NCI-H1417 treated with DMSO at 0.1 percent for 48 hours (cell line): ENCODE measurements at regions not wholly inside any gene's neighbourhood (a gene's known extent, or its start where the extent isn't known, plus 50 kb on each side); places are given as distances from the start of the nearest gene placed in this dataset.

Experiments
- DNase-seq: peaks from one replicate; lab custom pipeline; 2025; lab: John Stamatoyannopoulos, UW

DNA sequence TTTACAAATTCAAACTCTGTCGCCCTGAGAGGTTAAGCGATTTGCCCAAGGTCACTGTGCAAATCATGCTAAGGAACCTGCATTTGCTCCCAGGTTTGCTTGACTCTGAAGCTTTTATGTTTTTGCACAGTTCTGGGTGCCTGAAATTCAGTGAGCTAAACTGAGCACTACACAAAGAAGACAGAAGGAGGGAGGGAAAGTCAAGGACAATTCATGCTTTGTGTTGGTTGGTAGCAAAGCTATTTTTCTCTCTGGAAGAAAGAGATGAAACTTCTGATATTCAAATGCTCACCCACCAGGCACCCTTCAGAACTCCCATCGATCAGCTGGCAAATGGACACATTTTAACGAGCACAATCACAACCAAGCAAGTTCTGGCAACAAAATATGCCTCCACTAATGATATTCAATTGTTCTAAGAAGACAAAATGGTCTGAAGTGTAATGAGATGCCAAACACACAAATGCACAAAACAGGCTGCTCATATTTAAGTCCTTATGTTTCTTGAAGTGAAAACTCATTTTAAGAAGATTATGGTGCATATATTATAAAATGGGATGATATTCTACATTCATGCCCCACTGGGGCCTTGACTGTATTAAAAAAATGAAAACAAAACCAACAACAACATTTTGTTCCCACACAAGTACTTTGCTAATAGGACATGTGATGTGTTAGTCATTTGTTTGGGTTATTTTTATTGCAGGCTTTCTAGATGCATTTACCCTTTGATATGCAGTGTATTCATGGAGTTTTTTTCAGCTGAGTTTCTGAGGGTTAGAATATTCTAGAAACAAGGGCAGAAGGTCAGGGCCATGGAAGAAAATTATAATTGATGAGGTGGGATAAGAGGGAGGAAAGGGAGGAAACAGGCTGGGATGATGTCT, 445.6 kb upstream of the CELF4 start:
- no peak for DNase-seq

DNA sequence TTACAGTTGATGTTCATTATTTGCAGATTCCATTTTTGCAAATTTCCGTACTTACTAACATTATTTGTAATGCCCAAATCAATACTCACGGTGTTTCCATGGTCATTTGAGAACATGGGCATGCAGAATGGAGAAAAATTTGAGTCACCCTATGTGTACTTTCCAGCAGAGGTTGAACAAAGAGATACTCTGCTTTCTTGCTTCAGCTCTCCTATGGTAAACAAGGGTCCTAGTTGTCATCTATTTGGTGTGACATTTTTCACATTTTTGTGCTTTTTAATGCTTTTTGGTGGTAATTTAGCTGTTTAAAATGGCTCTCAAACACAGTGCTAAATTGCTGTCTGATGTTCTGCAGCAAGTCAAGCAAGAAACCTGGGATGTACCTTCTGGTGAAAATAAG, 444.4 kb upstream of the CELF4 start:
- no peak for DNase-seq

DNA sequence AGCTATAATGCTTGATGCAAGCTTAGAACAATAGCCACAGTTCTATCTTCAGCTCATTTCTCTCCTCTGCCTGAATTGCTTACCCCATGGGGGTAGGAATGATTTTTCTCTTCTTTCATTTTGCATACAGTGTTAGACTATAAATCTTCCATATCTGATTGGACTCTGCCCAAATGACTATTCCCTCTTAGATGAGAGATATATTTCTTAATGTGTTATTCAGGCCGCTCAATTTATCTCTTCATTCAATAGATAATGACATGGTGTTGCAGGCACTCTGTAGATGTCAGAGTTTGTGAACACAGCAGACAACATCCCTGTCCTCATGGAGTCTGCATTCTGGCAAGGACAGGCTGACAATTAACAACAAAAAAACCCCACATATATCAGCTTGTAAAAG, 443.7 kb upstream of the CELF4 start:
- DNase-seq: no peak

DNA sequence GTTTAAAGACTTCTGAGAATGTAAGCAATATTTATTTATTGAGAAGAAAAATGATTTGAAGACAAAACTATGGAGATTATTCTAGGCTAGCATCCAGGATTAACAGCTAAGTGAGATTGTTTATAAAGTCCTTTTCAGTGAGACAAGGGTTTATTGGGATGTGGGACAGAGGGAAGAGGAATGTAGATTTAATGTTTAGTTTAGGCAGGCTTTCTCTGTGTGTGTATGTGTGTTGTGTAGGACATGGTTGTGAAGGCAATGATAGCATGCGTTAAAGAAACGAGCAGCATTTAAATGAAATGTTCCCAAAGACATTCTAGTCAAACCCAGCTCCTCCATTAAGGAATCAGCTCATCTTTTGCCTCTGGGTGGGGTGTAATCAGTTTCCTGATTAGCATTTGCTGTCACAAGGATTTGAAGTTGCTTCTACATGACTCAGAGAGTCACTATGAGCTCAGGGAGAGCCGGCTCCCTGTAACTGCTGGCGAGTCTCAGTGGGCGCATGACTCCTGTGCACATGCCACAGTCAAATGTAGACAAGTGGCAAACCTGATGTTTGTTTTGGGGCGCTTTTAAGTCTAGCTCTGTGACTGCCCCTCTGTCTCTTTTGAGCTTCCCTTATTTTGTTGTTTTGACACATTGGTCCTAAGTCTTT, 442.2 kb upstream of the CELF4 start:
- no peak for DNase-seq

DNA sequence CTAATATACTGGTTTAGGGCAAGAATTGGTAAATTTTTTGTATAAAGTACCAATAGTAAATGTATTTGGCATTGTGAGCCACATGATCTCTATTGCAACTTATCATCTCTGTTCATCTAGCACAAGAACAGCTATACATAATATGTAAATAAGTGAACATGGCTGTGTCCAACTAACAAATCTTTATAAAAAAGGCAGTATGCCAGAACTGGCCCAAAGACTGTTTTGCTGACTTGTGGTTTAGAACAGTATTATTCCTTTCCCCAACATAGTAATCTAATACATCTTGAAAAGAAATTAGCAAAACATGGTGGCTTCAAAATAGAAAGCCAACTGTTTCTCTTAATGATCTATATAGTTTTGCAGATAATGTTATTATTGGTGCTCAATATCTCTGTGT, 441.4 kb upstream of the CELF4 start:
- no peak for DNase-seq

DNA sequence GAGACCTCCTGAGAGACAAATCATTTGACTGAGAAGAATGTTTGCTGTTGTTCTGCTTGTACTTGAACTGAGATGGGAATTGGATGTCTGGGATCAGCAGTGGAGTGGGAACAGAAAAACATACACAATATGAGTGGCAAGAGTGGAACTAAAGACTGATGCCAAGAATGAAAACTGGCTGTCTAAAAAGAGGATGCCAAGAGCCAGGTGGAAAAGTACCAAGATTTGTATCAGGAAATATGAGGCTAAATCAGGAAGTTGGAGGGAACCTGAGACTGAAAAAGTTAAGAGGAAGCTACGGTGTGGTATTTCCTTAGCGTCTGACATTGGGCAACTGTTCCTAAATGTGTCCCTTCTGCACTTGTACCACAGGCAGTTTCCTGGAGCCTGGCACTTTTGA, 440.9 kb upstream of the CELF4 start:
- DNase-seq: no peak

DNA sequence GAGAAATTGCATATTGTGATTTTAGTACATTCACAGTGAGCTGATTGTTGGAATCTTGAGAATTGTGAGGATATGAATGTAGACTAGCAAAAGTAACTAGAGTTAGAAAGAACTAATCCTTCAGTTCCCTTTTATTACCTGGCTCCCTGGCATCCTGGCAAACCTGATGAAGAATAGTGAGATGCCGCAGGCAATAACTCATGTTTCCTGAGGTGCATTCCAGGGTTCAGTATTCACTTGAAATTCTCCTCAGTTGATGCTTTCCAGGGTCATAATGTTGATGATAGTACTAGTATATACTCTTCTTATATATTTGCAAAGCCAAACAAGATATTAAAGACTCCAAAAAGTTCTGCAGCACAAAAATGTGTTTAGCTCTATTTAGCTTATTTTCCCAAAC, 432.1 kb upstream of the CELF4 start:
- no peak for DNase-seq

DNA sequence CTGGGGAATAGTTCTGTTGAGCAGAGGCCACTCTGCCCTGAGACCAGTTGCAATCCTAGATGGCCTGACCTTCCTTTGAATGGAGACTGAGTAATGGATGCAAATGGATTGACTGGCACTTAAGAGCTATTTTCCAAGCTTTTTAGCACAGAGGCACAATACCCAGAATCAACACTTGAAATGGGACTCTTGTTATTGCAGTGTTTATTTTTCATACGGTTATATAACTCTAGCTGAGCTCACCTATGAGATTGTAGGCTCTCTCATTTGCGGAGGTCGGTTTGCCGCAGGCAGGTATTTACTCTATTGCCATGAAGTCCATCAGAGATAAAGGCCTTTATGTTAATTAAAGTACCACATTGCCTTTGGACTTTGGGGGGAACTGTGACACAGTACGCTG, 422.3 kb upstream of the CELF4 start:
- DNase-seq: peak; percentile 95

- no peak for DNase-seq
These were observed 421.1 kb upstream of the CELF4 start for GRCh38 chr18:37986665-37987064.

GRCh38 chr18:37985126-37985525, 419.5 kb upstream of the CELF4 start:
- no peak for DNase-seq

DNA sequence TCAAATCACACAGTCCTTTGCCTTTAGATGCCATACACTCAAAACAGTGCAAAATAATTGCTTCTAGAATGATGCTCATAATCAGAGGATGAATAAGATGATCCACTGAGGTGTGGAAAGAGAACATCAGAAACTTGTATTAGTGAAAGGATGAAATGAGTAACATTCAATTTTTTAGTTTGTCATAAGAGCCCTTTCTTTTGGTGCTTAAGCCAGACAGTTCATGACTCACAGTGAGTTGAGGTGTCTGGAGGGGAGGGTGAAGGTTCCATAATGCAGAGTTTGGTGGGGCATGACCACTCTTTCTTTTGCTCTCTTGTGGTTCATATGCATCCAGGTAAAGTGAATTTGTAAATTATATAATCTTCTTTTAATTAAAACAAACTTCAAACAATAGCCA, 415.0 kb upstream of the CELF4 start:
- DNase-seq: no peak

- no peak for DNase-seq
These were observed 409.8 kb upstream of the CELF4 start for GRCh38 chr18:37975446-37975845.

GRCh38 chr18:37967261-37967660, 401.7 kb upstream of the CELF4 start:
- no peak for DNase-seq

GRCh38 chr18:37965572-37965970, 400.0 kb upstream of the CELF4 start:
- DNase-seq: no peak

DNA sequence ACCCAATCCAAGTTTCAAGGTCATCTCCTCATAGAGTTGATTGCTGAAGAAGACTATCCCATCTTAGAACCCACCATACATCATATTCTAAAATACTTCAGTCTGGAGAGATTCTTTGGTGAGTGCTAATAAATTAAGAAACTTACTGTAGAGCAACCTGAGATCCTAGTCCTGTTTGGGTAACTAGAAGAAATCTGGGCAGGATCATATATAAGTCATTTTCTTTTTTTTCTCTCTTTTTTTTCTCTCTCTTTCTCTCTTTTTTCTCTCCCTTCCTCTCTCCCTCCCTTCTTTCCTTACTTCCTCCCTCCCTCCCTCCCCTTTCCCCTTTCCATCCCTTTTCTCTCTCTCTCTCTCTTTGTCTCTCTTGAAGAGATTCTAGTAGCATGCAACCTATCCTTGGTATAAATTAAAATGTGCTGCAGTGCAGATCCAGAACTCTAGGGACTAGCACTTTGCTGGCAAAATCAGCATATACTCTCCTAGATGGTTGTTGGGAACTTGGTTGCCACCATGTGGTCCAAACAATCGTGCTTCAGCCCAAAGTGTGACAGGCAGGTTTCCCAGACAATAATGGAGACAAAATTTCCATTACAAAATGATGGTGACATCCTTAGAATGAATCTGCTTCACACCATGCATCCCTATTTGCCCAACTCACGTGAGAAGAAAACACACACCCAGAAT, 399.4 kb upstream of the CELF4 start:
- no peak for DNase-seq

DNA sequence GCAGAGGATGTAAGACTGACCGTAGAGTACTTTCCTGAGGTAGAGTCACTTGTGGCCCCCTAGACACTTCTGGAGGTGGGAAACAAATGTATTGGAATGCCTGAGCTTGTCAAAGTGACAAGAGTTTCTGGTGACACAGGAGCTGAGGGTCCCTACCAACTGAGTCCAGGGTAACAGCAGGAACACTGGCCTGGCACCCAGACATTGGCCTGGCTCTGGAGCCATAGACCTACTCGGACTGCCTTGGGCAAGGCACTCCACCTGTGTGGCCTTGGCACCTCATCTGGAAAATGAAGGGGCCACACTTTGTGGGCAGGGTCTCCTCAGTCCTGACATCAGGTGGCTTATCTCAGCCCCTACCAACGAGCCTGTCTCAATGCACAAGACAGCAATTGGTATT, 398.2 kb upstream of the CELF4 start:
- no peak for DNase-seq

- DNase-seq: no peak
These were observed 396.8 kb upstream of the CELF4 start for GRCh38 chr18:37962316-37962966.

DNA sequence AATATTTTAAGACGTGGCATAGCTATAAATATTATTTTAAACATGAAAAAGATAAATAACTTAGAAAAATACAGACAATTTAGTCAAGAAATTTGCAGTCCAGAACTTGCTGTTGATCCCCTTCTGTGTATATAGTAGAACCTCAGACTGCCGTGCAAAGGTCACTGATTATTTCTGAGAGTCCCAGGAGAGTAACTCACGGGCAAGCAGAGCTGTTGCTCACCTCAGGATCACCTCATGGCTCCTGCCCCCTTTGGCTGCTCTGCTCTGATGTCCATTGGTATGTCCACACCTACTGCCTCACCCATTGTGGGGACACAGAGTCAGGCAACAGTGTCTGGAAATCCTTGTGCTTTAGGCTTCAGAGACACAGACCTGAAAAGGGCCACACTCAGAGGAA, 392.9 kb upstream of the CELF4 start:
- DNase-seq: no peak

DNA sequence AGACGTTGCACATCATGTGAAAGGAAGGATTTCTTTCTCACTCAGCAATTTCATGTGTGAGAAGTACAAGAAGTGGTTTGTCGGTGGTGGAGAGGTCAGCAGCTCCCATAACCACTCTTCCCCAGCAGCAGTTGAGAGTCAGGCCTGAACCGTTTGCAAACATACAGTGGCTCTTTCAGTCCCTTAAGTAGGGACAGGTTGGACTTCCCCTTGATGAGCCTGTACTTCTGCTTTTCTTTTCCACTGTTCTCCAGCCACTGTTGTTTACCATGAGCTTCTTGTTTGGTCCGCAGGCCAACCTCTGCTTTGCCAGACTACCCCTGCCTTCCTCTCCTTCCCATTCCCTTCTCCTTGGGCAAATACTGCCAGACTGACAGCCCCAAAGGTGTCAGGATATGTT, 391.3 kb upstream of the CELF4 start:
- DNase-seq: no peak

GRCh38 chr18:37956020-37956419, 390.4 kb upstream of the CELF4 start:
- no peak for DNase-seq

GRCh38 chr18:37955201-37955600, 389.6 kb upstream of the CELF4 start:
- DNase-seq: no peak

- DNase-seq: no peak
These were observed 388.3 kb upstream of the CELF4 start for GRCh38 chr18:37953876-37954275.

GRCh38 chr18:37948471-37948870, 382.9 kb upstream of the CELF4 start:
- DNase-seq: no peak
